Keratinocyte (primary cell): ENCODE measurements at regions not wholly inside any gene's neighbourhood (a gene's known extent, or its start where the extent isn't known, plus 50 kb on each side); places are given as distances from the start of the nearest gene placed in this dataset.
"Not testable (repeated sequence)": the region's sequence is repeated elsewhere in the genome, so short reads cannot be mapped to it uniquely, and the experiment has no call there.

Source experiments
- DNase-seq: peaks from one replicate; pipeline ENCODE4 v3.0.0-alpha.2; 2011; ENCODE audit warnings: low read depth, missing footprints, low spot score
- FAIRE-seq: peaks from 2 replicates; lab custom pipeline; 2011; peaks lifted over from hg19 to GRCh38; lab: Jason Lieb, UNC
- H2AFZ ChIP-seq: 2 replicates; pipeline ENCODE4 v1.6.0; 2012; ENCODE audit warnings: low read length, control low read depth, inconsistent platforms; ENCODE audit not compliant: control insufficient read depth
- H3K27ac ChIP-seq: 2 replicates; pipeline ENCODE4 v1.5.1; 2011; ENCODE audit warnings: low read length; ENCODE audit not compliant: control insufficient read depth, insufficient read depth
- H3K27me3 ChIP-seq: 3 replicates; pipeline ENCODE4 v1.6.0; 2011; ENCODE audit warnings: low read length; ENCODE audit not compliant: control insufficient read depth, insufficient read depth; ENCODE audit errors: extremely low read depth
- H3K36me3 ChIP-seq, 2 experiments: 2 replicates in 1 of 2; 3 replicates in 1 of 2; pipeline ENCODE4 v1.5.1; 2011; ENCODE audit warnings: low read length in 2 of 2, mild to moderate bottlenecking in 1 of 2; ENCODE audit not compliant: control insufficient read depth in 2 of 2, insufficient read depth in 2 of 2; ENCODE audit errors: extremely low read depth in 1 of 2
- H3K4me1 ChIP-seq: 3 replicates; pipeline ENCODE4 v1.5.1; 2011; ENCODE audit warnings: low read length; ENCODE audit not compliant: control insufficient read depth, insufficient read depth; ENCODE audit errors: extremely low read depth
- H3K4me2 ChIP-seq: 3 replicates; pipeline ENCODE4 v1.6.0; 2011; ENCODE audit warnings: low read depth, low read length; ENCODE audit not compliant: control insufficient read depth, insufficient read depth; ENCODE audit errors: extremely low read depth
- H3K4me3 ChIP-seq, 3 experiments: fragments of 200-600 bp in 1 of 3; sonication (generic) in 1 of 3; 2 replicates in 2 of 3; 3 replicates in 1 of 3; pipeline ENCODE4 v1.5.1; 2011 to 2016; ENCODE audit warnings: low read length in 3 of 3, mild to moderate bottlenecking in 3 of 3, control low read depth in 2 of 3, inconsistent platforms in 1 of 3, low read depth in 1 of 3, mixed read lengths in 1 of 3, mixed run types in 1 of 3, moderate library complexity in 1 of 3; ENCODE audit not compliant: control insufficient read depth in 2 of 3, insufficient read depth in 2 of 3; ENCODE audit errors: extremely low read depth in 1 of 3
- H3K79me2 ChIP-seq: 2 replicates; pipeline ENCODE4 v1.6.0; 2012; ENCODE audit warnings: low read length; ENCODE audit not compliant: control insufficient read depth, insufficient read depth
- H3K9ac ChIP-seq: 3 replicates; pipeline ENCODE4 v1.6.0; 2011; ENCODE audit warnings: low read length; ENCODE audit not compliant: control insufficient read depth, insufficient read depth; ENCODE audit errors: extremely low read depth
- H3K9me1 ChIP-seq: 3 replicates; pipeline ENCODE4 v1.6.0; 2011; ENCODE audit warnings: low read length; ENCODE audit not compliant: control insufficient read depth, insufficient read depth; ENCODE audit errors: extremely low read depth
- H3K9me3 ChIP-seq: 2 replicates; pipeline ENCODE4 v1.5.1; 2012; ENCODE audit warnings: low read depth, low read length; ENCODE audit not compliant: control insufficient read depth
- H4K20me1 ChIP-seq: 3 replicates; pipeline ENCODE4 v1.6.0; 2011; ENCODE audit warnings: low read length; ENCODE audit not compliant: control insufficient read depth, insufficient read depth; ENCODE audit errors: extremely low read depth
- EZH2 ChIP-seq: IDR thresholded peaks from one replicate; pipeline ENCODE4 v1.6.1; 2012; ENCODE audit warnings: inconsistent platforms, mild to moderate bottlenecking, low read length, moderate library complexity
- dilution Hi-C: fragments of 300-500 bp; cut with MboI; formaldehyde crosslinking; loops from one replicate; pipeline ENCODE4 v1.7.0; 2020; ENCODE audit warnings: low sequenced_read_pairs; ENCODE audit not compliant: extremely low pct_ligation_motif_present
- TF ChIP-seq, protein P1 (sequence below), 3 experiments: IDR thresholded peaks in 1 of 3; conservative IDR thresholded peaks in 1 of 3; optimal IDR thresholded peaks in 1 of 3; 2 replicates in 2 of 3; 3 replicates in 1 of 3; pipeline versions ENCODE3 to v1.5.1; 2011; ENCODE audit warnings: low read length in 3 of 3, mild to moderate bottlenecking in 3 of 3, moderate library complexity in 2 of 3, control low read depth in 1 of 3, inconsistent platforms in 1 of 3; ENCODE audit not compliant: insufficient read depth in 2 of 3; ENCODE audit errors: extremely low read depth in 1 of 3

DNA sequence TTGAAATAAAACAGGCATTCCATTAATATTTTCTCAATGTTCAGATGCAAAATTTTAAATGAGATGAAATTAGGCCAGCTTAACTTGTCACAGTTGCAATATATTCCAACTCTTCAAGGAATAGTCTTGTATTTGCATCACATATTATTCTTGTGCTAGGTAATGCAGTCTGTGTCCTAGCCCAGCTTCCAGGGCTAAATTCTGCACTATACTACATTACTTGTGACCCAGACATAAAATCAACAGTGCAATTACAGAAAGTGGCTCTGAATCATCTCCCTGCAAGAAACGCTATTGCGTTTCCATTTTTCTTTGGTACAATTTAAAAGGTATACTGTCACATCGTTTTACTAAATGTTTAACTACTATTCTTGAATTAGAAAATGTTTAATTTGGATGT lies 399.2 kb downstream of the TENT5A start:
- Histone ChIP-seq H3K9me3 (no peaks in the 10 kb centered on the region), H3K9me1 (no peaks in the 10 kb centered on the region), H3K27ac (no peak overlapping the region), H3K4me2 (no peak overlapping the region), H3K9ac (no peak overlapping the region), H4K20me1 (no peaks in the 10 kb centered on the region), H3K79me2 (no peaks in the 10 kb centered on the region), H3K27me3 (no peaks in the 10 kb centered on the region), H3K36me3 (no peaks in the 10 kb centered on the region), H3K4me3 (no peak overlapping the region), H2AFZ (no peak overlapping the region), H3K4me1 (no peaks in the 10 kb centered on the region)
- dilution Hi-C loops, result no loop called here
- FAIRE-seq, result no peak
- DNase-seq, result no peak
- no peak for TF ChIP-seq EZH2
- TF ChIP-seq, protein P1, sequence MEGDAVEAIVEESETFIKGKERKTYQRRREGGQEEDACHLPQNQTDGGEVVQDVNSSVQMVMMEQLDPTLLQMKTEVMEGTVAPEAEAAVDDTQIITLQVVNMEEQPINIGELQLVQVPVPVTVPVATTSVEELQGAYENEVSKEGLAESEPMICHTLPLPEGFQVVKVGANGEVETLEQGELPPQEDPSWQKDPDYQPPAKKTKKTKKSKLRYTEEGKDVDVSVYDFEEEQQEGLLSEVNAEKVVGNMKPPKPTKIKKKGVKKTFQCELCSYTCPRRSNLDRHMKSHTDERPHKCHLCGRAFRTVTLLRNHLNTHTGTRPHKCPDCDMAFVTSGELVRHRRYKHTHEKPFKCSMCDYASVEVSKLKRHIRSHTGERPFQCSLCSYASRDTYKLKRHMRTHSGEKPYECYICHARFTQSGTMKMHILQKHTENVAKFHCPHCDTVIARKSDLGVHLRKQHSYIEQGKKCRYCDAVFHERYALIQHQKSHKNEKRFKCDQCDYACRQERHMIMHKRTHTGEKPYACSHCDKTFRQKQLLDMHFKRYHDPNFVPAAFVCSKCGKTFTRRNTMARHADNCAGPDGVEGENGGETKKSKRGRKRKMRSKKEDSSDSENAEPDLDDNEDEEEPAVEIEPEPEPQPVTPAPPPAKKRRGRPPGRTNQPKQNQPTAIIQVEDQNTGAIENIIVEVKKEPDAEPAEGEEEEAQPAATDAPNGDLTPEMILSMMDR (optimal IDR thresholded peaks at IDR 0.05 in 1 of 3, IDR thresholded peaks at IDR 0.05 in 1 of 3, conservative IDR thresholded peaks at IDR 0.05 in 1 of 3; ENCODE audit: extremely low read depth in 1 of 3, insufficient read depth in 2 of 3, low read length in 3 of 3), result no peak

DNA sequence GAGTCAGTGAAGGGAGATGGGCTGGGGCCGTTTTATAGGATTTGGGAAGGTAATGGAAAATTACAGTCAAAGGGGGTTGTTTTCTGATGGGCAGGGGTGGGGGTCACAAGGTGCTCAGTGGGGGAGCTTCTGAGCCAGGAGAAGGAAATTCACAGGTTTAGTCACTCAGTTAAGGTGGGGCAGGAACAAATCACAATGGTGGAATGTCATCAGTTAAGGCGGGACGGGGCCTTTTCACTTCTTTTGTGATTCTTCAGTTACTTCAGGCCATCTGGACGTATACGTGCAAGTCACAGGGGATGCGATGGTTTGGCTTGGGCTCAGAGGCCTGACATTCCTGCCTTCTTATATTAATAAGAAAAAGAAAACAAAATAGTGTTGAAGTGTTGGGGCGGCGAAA lies 408.5 kb downstream of the TENT5A start:
- dilution Hi-C loops, H3K36me3 ChIP-seq, H3K27ac ChIP-seq, H2AFZ ChIP-seq, H3K4me2 ChIP-seq, FAIRE-seq, H4K20me1 ChIP-seq, H3K4me3 ChIP-seq, H3K27me3 ChIP-seq, DNase-seq, H3K4me1 ChIP-seq, H3K9me3 ChIP-seq, H3K79me2 ChIP-seq, H3K9ac ChIP-seq, H3K9me1 ChIP-seq: not testable (repeated sequence)

DNA sequence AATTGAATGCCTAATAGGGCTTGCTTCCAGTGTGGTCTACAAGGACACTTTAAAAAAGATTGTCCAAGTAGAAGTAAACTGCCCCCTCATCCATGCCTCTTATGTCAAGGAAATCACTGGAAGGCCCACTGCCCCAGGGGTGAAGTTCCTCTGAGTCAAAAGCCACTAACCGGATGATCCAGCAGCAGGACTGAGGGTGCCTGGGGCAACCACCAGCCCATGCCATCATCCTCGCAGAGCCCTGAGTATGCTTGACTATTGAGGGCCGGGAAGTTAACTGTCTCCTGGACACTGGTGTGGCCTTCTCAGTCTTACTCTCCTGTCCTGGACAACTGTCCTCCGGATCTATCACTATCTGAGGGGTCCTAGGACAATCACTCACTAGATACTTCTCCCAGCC lies 411.5 kb downstream of the TENT5A start:
- Histone ChIP-seq H3K9ac (no peak overlapping the region), H3K27me3 (no peaks in the 10 kb centered on the region), H3K9me1 (no peaks in the 10 kb centered on the region), H3K4me3 (no peak overlapping the region), H3K9me3 (no peaks in the 10 kb centered on the region), H3K36me3 (no peaks in the 10 kb centered on the region), H3K4me1 (no peaks in the 10 kb centered on the region), H2AFZ (no peak overlapping the region), H3K4me2 (no peak overlapping the region), H4K20me1 (no peaks in the 10 kb centered on the region), H3K27ac (no peak overlapping the region), H3K79me2 (no peaks in the 10 kb centered on the region)
- no peak for TF ChIP-seq EZH2
- TF ChIP-seq, protein P1 (optimal IDR thresholded peaks at IDR 0.05 in 1 of 3, IDR thresholded peaks at IDR 0.05 in 1 of 3, conservative IDR thresholded peaks at IDR 0.05 in 1 of 3; ENCODE audit: extremely low read depth in 1 of 3, insufficient read depth in 2 of 3, low read length in 3 of 3), result no peak
- FAIRE-seq (no peak), DNase-seq (no peak)
- dilution Hi-C loops, result no loop called here
